H1 (cell line): ENCODE measurements at regions not wholly inside any gene's neighbourhood (a gene's known extent, or its start where the extent isn't known, plus 50 kb on each side); places are given as distances from the start of the nearest gene placed in this dataset.

ENCODE experiments used
- CTCF ChIA-PET: fragments of 300-600 bp; sonication (Branson Sonifier 250); formaldehyde crosslinking; loops from one replicate; lab custom pipeline; 2021; ENCODE audit not compliant: partially characterized antibody; lab: Charles Lee
- POLR2A ChIA-PET: fragments of 300-600 bp; sonication (Branson Sonifier 250); formaldehyde crosslinking; loops from one replicate; lab custom pipeline; 2021; ENCODE audit warnings: inconsistent platforms; ENCODE audit not compliant: partially characterized antibody; lab: Charles Lee
- DNase-seq, 2 experiments: peaks; one replicate each; pipeline versions ENCODE4 v3.0.0 to v3.0.0-alpha.2; 2010 to 2022; ENCODE audit warnings: low spot score in 2 of 2, low read depth in 1 of 2, mixed read lengths in 1 of 2
- FAIRE-seq: peaks from 2 replicates; lab custom pipeline; 2011; peaks lifted over from hg19 to GRCh38; lab: Jason Lieb, UNC
- H2AFZ ChIP-seq: 2 replicates; pipeline ENCODE4 v1.8.1; 2012; ENCODE audit warnings: low read length, inconsistent platforms
- H2AK5ac ChIP-seq: 2 replicates; pipeline ENCODE4 v1.6.1; 2013; ENCODE audit warnings: low read depth, low read length
- H2BK120ac ChIP-seq: replicated peaks from 2 replicates; pipeline ENCODE3; 2013; ENCODE audit warnings: low read depth, low read length, inconsistent platforms
- H2BK12ac ChIP-seq: 2 replicates; pipeline ENCODE4 v1.6.1; 2013; ENCODE audit warnings: low read depth, low read length
- H2BK15ac ChIP-seq: 2 replicates; pipeline ENCODE4 v1.6.1; 2013; ENCODE audit warnings: low read length
- H2BK20ac ChIP-seq: 2 replicates; pipeline ENCODE4 v1.6.1; 2013; ENCODE audit warnings: low read length
- H2BK5ac ChIP-seq: 2 replicates; pipeline ENCODE4 v1.6.1; 2013; ENCODE audit warnings: low read depth, low read length
- H3K14ac ChIP-seq: 2 replicates; pipeline ENCODE4 v1.6.1; 2013; ENCODE audit warnings: inconsistent platforms; ENCODE audit not compliant: insufficient read length
- H3K18ac ChIP-seq: 2 replicates; pipeline ENCODE4 v1.6.1; 2013; ENCODE audit warnings: low read length; ENCODE audit errors: extremely low read depth
- H3K23ac ChIP-seq: 2 replicates; pipeline ENCODE4 v1.6.1; 2013; ENCODE audit warnings: inconsistent platforms; ENCODE audit not compliant: insufficient read length
- H3K23me2 ChIP-seq: 2 replicates; pipeline ENCODE4 v1.6.1; 2013; ENCODE audit warnings: low read depth, low read length
- H3K27ac ChIP-seq: 2 replicates; pipeline ENCODE4 v1.6.1; 2011; ENCODE audit warnings: low read depth, low read length, inconsistent platforms
- H3K27me3 ChIP-seq, 4 experiments: replicated peaks in 1 of 4; 1 replicate in 1 of 4; 2 replicates in 3 of 4; pipeline versions ENCODE4 v1.6.1 to v1.8.1; 2011 to 2013; ENCODE audit warnings: low read length in 3 of 4, mild to moderate bottlenecking in 3 of 4, inconsistent platforms in 2 of 4, mixed read lengths in 2 of 4, moderate library complexity in 1 of 4; ENCODE audit not compliant: control insufficient read depth in 3 of 4, insufficient read depth in 3 of 4; ENCODE audit errors: extremely low read depth in 1 of 4
- H3K36me3 ChIP-seq, 4 experiments: 2 replicates each; pipeline versions ENCODE4 v1.6.1 to v1.8.1; 2011 to 2013; ENCODE audit warnings: mild to moderate bottlenecking in 4 of 4, low read length in 3 of 4, moderate library complexity in 2 of 4, control low read depth in 1 of 4, inconsistent platforms in 1 of 4; ENCODE audit not compliant: insufficient read depth in 4 of 4, control insufficient read depth in 2 of 4
- H3K4ac ChIP-seq: replicated peaks from 2 replicates; pipeline ENCODE3; 2013; ENCODE audit warnings: low read length, low read depth, mixed read lengths, inconsistent platforms; ENCODE audit not compliant: insufficient read length
- H3K4me1 ChIP-seq, 4 experiments: replicated peaks in 1 of 4; 1 replicate in 1 of 4; 2 replicates in 3 of 4; pipeline versions ENCODE4 v1.6.1 to v1.8.1; 2011 to 2013; ENCODE audit warnings: low read length in 3 of 4, inconsistent platforms in 2 of 4, mixed read lengths in 1 of 4; ENCODE audit not compliant: insufficient read depth in 4 of 4, control insufficient read depth in 3 of 4
- H3K4me2 ChIP-seq, 2 experiments: 2 replicates each; pipeline versions ENCODE4 v1.6.1 to v1.8.1; 2011 to 2013; ENCODE audit warnings: low read depth in 2 of 2, low read length in 2 of 2, control low read depth in 1 of 2, inconsistent platforms in 1 of 2, mild to moderate bottlenecking in 1 of 2; ENCODE audit not compliant: insufficient read depth in 1 of 2
- H3K4me3 ChIP-seq, 4 experiments: fragments of 200-600, 300-600 bp in 1 of 4; sonication (generic), shearing (Covaris generic), sonication (Bioruptor Twin) in 1 of 4; 2 replicates each; pipeline versions ENCODE4 v1.5.1 to v1.8.1; 2011 to 2016; ENCODE audit warnings: low read length in 4 of 4, low read depth in 3 of 4, control low read depth in 2 of 4, inconsistent platforms in 2 of 4, mild to moderate bottlenecking in 2 of 4, mixed read lengths in 1 of 4, moderate library complexity in 1 of 4; ENCODE audit not compliant: insufficient read depth in 2 of 4; ENCODE audit errors: extremely low read depth in 1 of 4
- H3K56ac ChIP-seq: replicated peaks from 2 replicates; pipeline ENCODE3; 2013; ENCODE audit warnings: low read depth, mild to moderate bottlenecking, mixed read lengths, low read length, inconsistent platforms; ENCODE audit not compliant: insufficient read length
- H3K79me1 ChIP-seq: 2 replicates; pipeline ENCODE4 v1.6.1; 2013; ENCODE audit warnings: low read depth, low read length, control low read depth
- H3K79me2 ChIP-seq, 2 experiments: 2 replicates each; pipeline versions ENCODE4 v1.6.1 to v1.8.1; 2012 to 2013; ENCODE audit warnings: low read length in 2 of 2, mild to moderate bottlenecking in 2 of 2, inconsistent platforms in 1 of 2; ENCODE audit not compliant: insufficient read depth in 2 of 2, control insufficient read depth in 1 of 2
- H3K9ac ChIP-seq, 4 experiments: replicated peaks in 1 of 4; 1 replicate in 1 of 4; 2 replicates in 3 of 4; pipeline versions ENCODE4 v1.6.1 to v1.8.1; 2011 to 2013; ENCODE audit warnings: low read depth in 3 of 4, low read length in 3 of 4, control low read depth in 2 of 4, mild to moderate bottlenecking in 2 of 4, moderate library complexity in 2 of 4, inconsistent platforms in 1 of 4; ENCODE audit errors: extremely low read depth in 1 of 4
- H3K9me3 ChIP-seq, 2 experiments: 2 replicates each; pipeline versions ENCODE4 v1.6.1 to v1.8.1; 2012 to 2013; ENCODE audit warnings: mild to moderate bottlenecking in 2 of 2, moderate library complexity in 2 of 2, control low read depth in 1 of 2, inconsistent platforms in 1 of 2, low read depth in 1 of 2, low read length in 1 of 2, mixed read lengths in 1 of 2; ENCODE audit not compliant: insufficient read depth in 2 of 2
- H4K20me1 ChIP-seq, 2 experiments: replicated peaks in 1 of 2; 2 replicates each; pipeline versions ENCODE3 to v1.8.1; 2011 to 2013; ENCODE audit warnings: inconsistent platforms in 2 of 2, low read length in 2 of 2, mild to moderate bottlenecking in 1 of 2; ENCODE audit not compliant: insufficient read depth in 2 of 2, control insufficient read depth in 1 of 2
- H4K5ac ChIP-seq: 2 replicates; pipeline ENCODE4 v1.6.1; 2013; ENCODE audit warnings: low read length, low read depth, mixed read lengths, inconsistent platforms; ENCODE audit not compliant: insufficient read length
- H4K8ac ChIP-seq: 2 replicates; pipeline ENCODE4 v1.8.0; 2013; ENCODE audit warnings: mild to moderate bottlenecking, moderate library complexity, low read length, inconsistent platforms; ENCODE audit not compliant: insufficient read depth; ENCODE audit errors: extremely low read depth
- H4K91ac ChIP-seq: replicated peaks from 2 replicates; pipeline ENCODE3; 2013; ENCODE audit warnings: low read length, mixed read lengths, inconsistent platforms; ENCODE audit not compliant: insufficient read length
- NANOG ChIP-seq: IDR thresholded peaks from 2 replicates; pipeline ENCODE4 v1.6.1; 2011; ENCODE audit warnings: low read length, low read depth, mild to moderate bottlenecking, inconsistent platforms; ENCODE audit not compliant: insufficient read depth, poor library complexity, severe bottlenecking
- TAF1 ChIP-seq: IDR thresholded peaks from 2 replicates; pipeline ENCODE4 v1.6.1; 2011; ENCODE audit warnings: mild to moderate bottlenecking, low read depth, low read length
- TCF12 ChIP-seq: IDR thresholded peaks from 2 replicates; pipeline ENCODE4 v1.6.1; 2011; ENCODE audit warnings: low read depth, mild to moderate bottlenecking, low read length
- WGBS, 2 experiments: shearing (Covaris generic) in 1 of 2; methylation state at CpG; one replicate each; pipeline versions ENCODE4 v1.1.6 to v1.1.7; 2013 to 2015; ENCODE audit warnings: low lambda C conversion rate in 2 of 2, mixed read lengths in 2 of 2, inconsistent platforms in 1 of 2, low coverage in 1 of 2, missing lambda C conversion rate in 1 of 2; ENCODE audit not compliant: insufficient replicate concordance in 2 of 2, insufficient coverage in 1 of 2, insufficient read length in 1 of 2; ENCODE audit errors: extremely low coverage in 1 of 2, missing lambda C conversion rate in 1 of 2; 5-methylcytosine and 5-hydroxymethylcytosine counted together

GRCh38 chr22:48757985-48758561 lies 1069.6 kb downstream of the BRD1 start:
- Histone ChIP-seq H3K27ac (no peak overlapping the region), H3K79me2 (no peaks in the 10 kb centered on the region), H2BK15ac (no peak overlapping the region), H4K91ac (no peak overlapping the region), H3K79me1 (no peaks in the 10 kb centered on the region; the same call in 1 of the 2 replicates), H3K4me3 (no peak overlapping the region), H2AFZ (no peak overlapping the region), H3K23me2 (peaks cover 2% of the 10 kb centered on the region), H2BK5ac (no peak overlapping the region), H4K8ac (no peak overlapping the region), H3K56ac (no peak overlapping the region), H2BK12ac (no peak overlapping the region), H2BK20ac (no peak overlapping the region), H3K18ac (no peak overlapping the region), H3K14ac (no peak overlapping the region), H3K9ac (no peak overlapping the region), H3K4me2 (no peak overlapping the region), H3K4ac (no peak overlapping the region), H4K20me1 (peaks cover 2 to 5% of the 10 kb centered on the region in 2 experiments), H3K9me3 (no peaks in the 10 kb centered on the region; a peak in 1 of 4 replicates), H3K23ac (no peak overlapping the region), H4K5ac (no peak overlapping the region), H2AK5ac (no peak overlapping the region), H3K36me3 (no peaks in the 10 kb centered on the region), H3K27me3 (no peaks in the 10 kb centered on the region), H2BK120ac (no peak overlapping the region), H3K4me1 (no peaks in the 10 kb centered on the region; a peak in 1 of 7 replicates)
- FAIRE-seq (no peak), DNase-seq (no peak)
- TF ChIP-seq TCF12 (no peak), NANOG (no peak), TAF1 (no peak)
- ChIA-PET POLR2A (no interaction called here), CTCF (no interaction called here)
- WGBS, 2 experiments, result 90% methylated on average over 17 of the region's 17 CpGs; no CpG with 5 or more reads in 1 of the 2 experiments
